Activated CD4-positive, alpha-beta T cell treated with anti-CD3 and anti-CD28 coated beads for 48 hours (primary cell): ENCODE measurements at regions not wholly inside any gene's neighbourhood (a gene's known extent, or its start where the extent isn't known, plus 50 kb on each side); places are given as distances from the start of the nearest gene placed in this dataset.
"Not testable (repeated sequence)": the region's sequence is repeated elsewhere in the genome, so short reads cannot be mapped to it uniquely, and the experiment has no call there.

Source experiments
- DNase-seq: peaks from one replicate; pipeline ENCODE4 v3.0.0-alpha.2; 2020

GRCh38 chr3:95718168-95718567, 1096.2 kb upstream of the EPHA6 start:
- DNase-seq = no peak

DNA sequence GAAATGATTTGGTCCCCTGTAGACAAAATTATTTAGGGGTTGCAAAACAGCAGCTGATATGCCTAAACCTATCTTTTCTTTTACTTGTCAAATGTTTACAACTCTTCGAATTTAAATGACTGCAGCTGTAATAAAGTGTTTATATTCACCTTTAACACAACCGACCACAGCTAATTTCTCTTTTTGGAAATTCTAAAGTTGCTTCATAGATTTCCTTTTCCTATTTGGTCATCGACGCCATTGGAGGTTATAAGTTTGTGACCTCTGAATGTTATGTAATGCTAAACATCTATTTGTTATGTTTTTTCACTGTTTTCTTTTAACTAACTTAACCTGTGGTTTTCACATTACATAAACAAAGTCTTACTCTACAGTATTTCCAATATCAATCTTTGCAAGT, 1094.9 kb upstream of the EPHA6 start:
- DNase-seq = no peak

DNA sequence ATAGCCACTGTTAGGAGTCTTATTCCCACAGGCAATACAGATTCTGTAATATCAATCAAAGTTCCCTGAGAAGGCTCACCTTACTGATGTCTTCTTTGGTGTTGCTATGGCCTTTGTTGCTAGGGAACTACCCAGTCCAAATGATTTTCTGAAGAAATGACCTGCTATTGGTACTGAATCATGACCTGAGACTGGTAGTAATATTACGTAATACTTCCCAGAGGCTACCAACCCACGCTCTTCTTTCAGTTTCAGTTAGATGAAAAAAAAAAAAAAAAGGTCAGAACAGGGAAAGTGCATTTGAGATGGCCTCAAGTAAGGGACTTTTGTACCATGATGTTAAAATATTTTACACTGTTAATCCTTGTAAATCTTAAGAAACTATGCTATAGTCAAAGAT, 1092.5 kb upstream of the EPHA6 start:
- DNase-seq = no peak

- DNase-seq = no peak
These were observed 1088.6 kb upstream of the EPHA6 start for GRCh38 chr3:95725770-95726169.

DNA sequence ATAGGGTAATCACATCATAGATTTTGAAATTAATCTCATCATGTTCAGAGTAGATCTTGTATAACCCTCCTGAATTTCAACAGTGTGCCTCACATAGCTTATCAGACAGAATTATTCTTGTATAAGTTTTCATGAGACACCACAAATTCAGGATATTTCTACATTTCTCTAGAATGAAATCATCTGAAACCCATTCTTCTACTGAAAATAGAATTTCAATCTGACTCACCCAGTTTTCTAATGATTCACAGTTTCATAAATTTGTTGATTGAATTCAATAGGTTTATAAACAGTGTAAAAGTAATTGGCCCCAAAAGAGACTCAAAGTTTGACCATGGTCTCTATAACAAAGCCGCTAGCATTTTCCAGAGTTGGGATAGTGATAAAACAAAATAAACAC, 1082.6 kb upstream of the EPHA6 start:
- no peak for DNase-seq

DNA sequence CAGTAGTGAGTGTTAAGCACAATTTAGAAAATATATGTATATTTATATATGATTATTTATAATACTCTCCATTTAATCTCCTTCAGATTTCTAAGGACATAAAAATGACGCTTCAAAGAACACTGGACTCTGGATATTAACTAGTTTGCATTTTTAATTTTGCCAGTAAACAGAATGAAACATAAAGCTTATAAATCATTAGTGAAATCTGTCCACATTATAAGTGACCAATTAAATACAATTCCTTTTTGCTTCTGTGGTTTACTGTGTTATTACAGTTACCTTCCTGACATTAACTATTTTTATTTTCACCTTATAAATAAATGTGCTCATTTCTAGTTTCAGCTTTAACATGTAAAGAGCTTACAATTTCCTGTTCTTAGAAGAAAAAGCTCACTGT, 1081.1 kb upstream of the EPHA6 start:
- no peak for DNase-seq

DNA sequence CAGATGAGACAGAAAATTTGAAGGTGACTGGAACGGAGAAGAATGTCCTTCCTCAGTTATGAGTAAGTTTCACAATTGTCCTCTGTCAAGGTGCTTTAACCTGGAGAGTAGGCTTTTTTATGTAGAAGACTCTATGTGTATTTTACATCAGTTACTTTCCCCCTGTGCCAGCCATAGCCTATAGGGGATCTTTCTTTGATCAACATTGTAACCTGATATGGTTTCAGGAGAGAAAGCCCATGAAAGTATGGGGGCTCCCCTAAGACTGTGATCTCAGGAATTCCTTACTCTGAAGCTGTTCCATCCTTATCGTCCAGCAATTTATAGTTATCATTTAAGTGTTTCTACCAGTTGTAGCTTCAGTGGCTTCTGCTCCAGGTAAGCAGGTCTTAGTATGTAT, 1076.3 kb upstream of the EPHA6 start:
- no peak for DNase-seq

DNA sequence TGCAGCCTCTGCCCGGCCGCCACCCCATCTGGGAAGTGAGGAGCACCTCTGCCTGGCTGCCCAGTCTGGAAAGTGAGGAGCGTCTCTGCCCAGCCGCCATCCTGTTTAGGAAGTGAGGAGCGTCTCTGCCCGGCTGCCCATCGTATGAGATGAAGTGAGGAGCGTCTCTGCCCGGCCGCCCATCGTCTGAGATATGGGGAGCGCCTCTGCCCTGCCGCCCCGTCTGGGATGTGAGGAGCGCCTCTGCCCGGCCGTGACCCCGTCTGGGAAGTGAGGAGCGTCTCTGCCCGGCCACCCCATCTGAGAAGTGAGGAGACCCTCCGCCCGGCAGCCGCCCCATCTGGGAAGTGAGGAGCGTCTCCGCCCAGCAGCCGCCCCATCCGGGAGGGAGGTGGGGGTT, 1069.5 kb upstream of the EPHA6 start:
- DNase-seq = not testable (repeated sequence)

GRCh38 chr3:95750097-95750496, 1064.3 kb upstream of the EPHA6 start:
- no peak for DNase-seq

- no peak for DNase-seq
These were observed 1062.9 kb upstream of the EPHA6 start for GRCh38 chr3:95751509-95751908.

GRCh38 chr3:95752199-95752598, 1062.2 kb upstream of the EPHA6 start:
- no peak for DNase-seq

GRCh38 chr3:95758707-95759106, 1055.7 kb upstream of the EPHA6 start:
- no peak for DNase-seq

GRCh38 chr3:95759614-95760301, 1054.6 kb upstream of the EPHA6 start:
- DNase-seq = no peak

- DNase-seq = no peak
These were observed 1038.8 kb upstream of the EPHA6 start for GRCh38 chr3:95775486-95776094.

GRCh38 chr3:95781598-95781997, 1032.8 kb upstream of the EPHA6 start:
- DNase-seq = no peak

DNA sequence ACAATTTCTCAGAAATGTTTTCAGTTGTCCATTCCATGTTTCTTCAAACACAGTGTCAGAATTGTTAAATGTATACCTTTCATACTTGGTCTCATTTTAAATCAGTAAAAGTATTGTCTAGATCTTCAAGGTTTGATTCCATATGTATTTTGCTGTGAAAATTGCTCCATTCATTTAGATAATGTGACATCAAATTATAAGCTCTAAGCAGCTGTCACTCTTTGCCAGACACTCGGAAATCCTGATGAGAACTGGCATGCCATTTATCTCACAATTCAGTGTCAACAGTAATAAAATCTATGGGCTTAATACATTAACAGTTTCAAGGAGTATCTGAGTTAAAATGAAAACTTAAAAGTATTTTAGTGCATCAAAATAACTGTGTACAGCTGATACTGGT, 1025.3 kb upstream of the EPHA6 start:
- DNase-seq = no peak

DNA sequence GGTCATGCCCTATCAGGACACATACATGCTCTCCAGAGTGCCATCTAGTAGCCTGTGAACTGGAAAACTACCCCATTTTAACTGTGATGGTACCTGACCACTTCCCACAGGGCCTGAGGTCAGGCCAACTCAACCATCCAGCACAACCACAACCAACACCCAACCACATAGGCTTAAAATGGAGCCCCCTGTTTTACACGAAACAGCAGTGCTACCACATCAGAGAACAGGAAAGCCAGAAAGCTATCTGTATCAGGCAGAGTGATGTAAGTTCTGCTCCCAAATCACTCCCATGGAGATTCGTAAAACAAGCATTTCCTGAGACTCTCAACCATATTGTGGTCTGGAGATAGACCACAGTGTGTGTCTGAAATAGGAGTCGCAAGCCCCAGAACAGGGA, 1017.3 kb upstream of the EPHA6 start:
- no peak for DNase-seq

DNA sequence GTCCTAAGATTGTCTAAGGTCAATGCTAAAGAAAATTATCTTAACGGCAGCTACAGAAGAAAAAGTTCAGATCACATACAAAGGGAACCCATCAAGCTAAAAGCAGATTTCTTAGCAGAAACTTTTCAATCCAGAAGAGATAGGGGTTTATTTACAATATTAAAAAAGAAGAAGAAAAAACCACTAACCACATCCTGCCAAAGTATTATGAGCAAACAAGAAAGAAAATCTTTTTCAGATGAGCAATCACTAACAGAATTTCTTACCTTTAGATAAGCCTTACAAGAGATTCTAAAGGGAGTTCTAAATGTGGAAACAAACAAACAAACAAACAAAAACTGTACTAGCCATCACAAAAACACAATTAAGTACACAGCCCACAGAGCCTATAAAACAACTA, 1015.8 kb upstream of the EPHA6 start:
- no peak for DNase-seq

DNA sequence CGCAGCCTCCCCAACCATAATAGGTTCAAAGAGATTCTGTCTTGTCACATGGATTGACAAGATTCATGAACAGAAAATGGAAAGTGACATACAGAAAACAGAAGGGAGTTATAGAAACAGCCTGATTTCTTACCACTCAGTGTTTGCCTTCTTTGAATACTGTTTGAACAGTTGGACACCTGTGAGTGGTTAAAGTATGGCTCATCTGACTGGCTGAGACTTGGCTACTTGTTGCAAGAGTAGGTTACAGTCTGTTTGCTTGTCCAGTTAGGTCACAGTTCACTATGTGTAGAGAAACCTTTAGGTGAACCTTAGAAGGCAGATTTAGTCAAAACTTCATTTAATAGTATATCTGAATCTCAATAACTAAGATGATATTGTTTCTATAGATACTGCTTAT, 1003.9 kb upstream of the EPHA6 start:
- no peak for DNase-seq

DNA sequence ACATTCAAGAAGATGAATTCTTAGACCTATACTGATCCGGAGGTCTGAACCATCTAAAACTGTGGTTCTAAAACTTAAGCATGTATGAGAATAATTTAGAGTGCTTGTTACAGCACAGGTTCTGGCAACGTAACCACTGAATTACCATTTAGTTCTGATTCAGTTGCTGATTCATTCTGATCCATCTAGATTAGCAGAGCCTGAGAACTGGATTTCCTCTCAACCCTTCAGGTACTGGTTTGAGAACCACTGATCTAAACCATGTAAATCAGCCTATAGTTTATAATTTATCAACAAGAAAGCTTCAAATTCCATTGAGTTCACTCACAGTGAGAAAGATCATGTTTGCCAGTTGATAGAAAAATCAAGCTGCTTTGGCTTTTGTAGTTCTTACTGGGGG, 1001.1 kb upstream of the EPHA6 start:
- no peak for DNase-seq

DNA sequence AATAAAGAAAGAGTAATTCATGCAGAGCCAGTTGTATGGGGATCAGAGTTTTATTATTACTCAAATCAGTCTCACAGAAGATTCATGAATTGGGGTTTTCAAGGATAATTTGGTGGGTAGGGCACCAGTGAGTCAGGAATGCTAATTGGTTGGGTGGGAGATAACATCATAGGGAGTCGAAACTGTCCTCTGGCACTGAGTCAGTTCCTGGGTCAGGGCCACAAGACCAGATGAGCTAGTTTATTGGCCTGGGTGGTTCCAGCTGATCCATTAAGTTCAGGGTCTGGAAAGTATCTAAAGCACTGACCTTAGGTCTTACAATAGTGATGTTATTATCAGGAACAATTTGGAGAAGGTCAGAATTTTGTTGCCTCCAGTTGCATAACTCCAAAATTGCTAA, 998.6 kb upstream of the EPHA6 start:
- DNase-seq = no peak

GRCh38 chr3:95826419-95826818, 988.0 kb upstream of the EPHA6 start:
- DNase-seq = no peak

GRCh38 chr3:95832146-95832545, 982.2 kb upstream of the EPHA6 start:
- DNase-seq = no peak

- not testable (repeated sequence) for DNase-seq
These were observed 953.8 kb upstream of the EPHA6 start for GRCh38 chr3:95860628-95861027.

DNA sequence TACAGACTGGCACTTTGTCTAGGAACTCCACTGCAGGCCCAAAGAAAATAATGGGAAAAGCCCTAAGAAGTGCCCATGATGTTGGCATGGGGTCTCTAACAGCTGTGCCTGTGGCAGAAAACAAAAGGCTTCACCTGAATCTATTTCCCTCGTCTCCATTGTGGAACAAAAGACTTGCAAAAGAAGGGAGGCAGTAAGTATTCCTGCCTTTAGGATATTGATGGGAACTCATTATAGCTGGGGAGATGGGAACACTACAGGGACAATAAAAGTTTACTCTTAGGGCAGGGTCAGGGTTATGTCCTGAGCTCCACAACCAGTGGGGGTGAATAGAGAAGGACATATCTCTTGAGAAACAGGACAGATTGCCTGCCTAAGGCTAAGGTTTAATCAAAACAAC, 930.6 kb upstream of the EPHA6 start:
- no peak for DNase-seq
